ENCODE measurements at regions not wholly inside any gene's neighbourhood (a gene's known extent, or its start where the extent isn't known, plus 50 kb on each side); places are given as distances from the start of the nearest gene placed in this dataset.

DNA sequence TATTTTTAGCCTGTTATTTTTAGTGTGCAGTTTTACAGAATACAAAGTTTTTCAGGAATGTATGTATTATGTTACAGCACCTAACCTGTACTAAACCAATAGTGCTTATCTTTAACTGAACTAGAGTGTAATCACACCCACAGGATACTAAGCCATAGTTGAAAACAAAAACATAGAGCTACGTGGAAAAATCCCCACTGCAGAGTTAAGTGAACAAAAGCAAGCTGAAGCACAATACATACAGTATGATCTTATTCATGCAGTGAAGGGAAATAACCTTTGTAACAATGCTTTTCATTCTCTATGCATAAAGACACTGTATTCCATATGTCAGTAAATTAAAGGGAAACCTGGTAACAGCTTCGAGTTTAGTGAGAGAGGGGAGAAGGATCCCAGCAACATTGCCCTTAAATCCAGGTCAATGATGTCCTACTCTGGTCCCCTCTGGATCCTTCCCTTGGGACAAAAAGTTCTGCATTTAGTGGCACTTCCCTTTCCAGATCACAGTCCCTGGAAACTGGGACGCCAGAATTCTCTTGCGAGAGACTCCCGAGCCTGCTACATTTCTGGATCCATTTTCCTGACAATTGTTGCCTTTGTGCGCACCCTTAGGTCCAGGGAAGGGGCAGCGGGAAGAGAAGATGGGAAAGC lies 121.3 kb upstream of the CCND2 start (continued):
- no peak for TF ChIP-seq TP53 (CRISPR knock-in tag; conservative IDR thresholded peaks at IDR 0.05)
- TF ChIP-seq, protein P1, sequence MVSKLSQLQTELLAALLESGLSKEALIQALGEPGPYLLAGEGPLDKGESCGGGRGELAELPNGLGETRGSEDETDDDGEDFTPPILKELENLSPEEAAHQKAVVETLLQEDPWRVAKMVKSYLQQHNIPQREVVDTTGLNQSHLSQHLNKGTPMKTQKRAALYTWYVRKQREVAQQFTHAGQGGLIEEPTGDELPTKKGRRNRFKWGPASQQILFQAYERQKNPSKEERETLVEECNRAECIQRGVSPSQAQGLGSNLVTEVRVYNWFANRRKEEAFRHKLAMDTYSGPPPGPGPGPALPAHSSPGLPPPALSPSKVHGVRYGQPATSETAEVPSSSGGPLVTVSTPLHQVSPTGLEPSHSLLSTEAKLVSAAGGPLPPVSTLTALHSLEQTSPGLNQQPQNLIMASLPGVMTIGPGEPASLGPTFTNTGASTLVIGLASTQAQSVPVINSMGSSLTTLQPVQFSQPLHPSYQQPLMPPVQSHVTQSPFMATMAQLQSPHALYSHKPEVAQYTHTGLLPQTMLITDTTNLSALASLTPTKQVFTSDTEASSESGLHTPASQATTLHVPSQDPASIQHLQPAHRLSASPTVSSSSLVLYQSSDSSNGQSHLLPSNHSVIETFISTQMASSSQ (IDR thresholded peaks at IDR 0.05; ENCODE audit: low read depth): no peak
- TF ChIP-seq, protein P1 (CRISPR knock-in tag; IDR thresholded peaks at IDR 0.05; ENCODE audit: borderline replicate concordance): no peak
- TF ChIP-seq, protein P2, sequence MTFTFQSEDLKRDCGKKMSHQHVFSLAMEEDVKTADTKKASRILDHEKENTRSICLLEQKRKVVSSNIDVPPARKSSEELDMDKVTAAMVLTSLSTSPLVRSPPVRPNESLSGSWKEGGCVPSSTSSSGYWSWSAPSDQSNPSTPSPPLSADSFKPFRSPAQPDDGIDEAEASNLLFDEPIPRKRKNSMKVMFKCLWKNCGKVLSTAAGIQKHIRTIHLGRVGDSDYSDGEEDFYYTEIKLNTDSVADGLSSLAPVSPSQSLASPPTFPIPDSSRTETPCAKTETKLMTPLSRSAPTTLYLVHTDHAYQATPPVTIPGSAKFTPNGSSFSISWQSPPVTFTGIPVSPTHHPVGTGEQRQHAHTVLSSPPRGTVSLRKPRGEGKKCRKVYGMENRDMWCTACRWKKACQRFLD (CRISPR knock-in tag; IDR thresholded peaks at IDR 0.05; ENCODE audit: borderline replicate concordance): no peak
- TF ChIP-seq ZNF781 (CRISPR knock-in tag; IDR thresholded peaks at IDR 0.05; ENCODE audit: borderline replicate concordance, not compliant biosample characterization): no peak
- no peak for TF ChIP-seq ZNF235 (CRISPR knock-in tag; IDR thresholded peaks at IDR 0.05; ENCODE audit: borderline replicate concordance)
- TF ChIP-seq, protein P3, sequence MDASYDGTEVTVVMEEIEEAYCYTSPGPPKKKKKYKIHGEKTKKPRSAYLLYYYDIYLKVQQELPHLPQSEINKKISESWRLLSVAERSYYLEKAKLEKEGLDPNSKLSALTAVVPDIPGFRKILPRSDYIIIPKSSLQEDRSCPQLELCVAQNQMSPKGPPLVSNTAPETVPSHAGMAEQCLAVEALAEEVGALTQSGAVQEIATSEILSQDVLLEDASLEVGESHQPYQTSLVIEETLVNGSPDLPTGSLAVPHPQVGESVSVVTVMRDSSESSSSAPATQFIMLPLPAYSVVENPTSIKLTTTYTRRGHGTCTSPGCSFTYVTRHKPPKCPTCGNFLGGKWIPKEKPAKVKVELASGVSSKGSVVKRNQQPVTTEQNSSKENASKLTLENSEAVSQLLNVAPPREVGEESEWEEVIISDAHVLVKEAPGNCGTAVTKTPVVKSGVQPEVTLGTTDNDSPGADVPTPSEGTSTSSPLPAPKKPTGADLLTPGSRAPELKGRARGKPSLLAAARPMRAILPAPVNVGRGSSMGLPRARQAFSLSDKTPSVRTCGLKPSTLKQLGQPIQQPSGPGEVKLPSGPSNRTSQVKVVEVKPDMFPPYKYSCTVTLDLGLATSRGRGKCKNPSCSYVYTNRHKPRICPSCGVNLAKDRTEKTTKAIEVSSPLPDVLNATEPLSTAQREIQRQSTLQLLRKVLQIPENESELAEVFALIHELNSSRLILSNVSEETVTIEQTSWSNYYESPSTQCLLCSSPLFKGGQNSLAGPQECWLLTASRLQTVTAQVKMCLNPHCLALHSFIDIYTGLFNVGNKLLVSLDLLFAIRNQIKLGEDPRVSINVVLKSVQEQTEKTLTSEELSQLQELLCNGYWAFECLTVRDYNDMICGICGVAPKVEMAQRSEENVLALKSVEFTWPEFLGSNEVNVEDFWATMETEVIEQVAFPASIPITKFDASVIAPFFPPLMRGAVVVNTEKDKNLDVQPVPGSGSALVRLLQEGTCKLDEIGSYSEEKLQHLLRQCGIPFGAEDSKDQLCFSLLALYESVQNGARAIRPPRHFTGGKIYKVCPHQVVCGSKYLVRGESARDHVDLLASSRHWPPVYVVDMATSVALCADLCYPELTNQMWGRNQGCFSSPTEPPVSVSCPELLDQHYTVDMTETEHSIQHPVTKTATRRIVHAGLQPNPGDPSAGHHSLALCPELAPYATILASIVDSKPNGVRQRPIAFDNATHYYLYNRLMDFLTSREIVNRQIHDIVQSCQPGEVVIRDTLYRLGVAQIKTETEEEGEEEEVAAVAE (CRISPR knock-in tag; IDR thresholded peaks at IDR 0.05; ENCODE audit: borderline replicate concordance): no peak
